Smooth muscle cell (in vitro differentiated cells): ENCODE measurements at regions not wholly inside any gene's neighbourhood (a gene's known extent, or its start where the extent isn't known, plus 50 kb on each side); places are given as distances from the start of the nearest gene placed in this dataset.

Source experiments
- DNase-seq: peaks from one replicate; lab custom pipeline; 2025; ENCODE audit not compliant: unreplicated experiment; lab: John Stamatoyannopoulos, UW
- H2AFZ ChIP-seq: fragments of 200-600 bp; sonication (generic); 2 replicates; pipeline ENCODE4 v1.6.0; 2016; ENCODE audit warnings: antibody characterized with exemption, low read depth, mild to moderate bottlenecking
- H3F3A ChIP-seq: fragments of 200-600 bp; sonication (generic); 2 replicates; pipeline ENCODE4 v1.6.0; 2017; ENCODE audit warnings: antibody characterized with exemption, low read depth
- H3K27ac ChIP-seq: fragments of 200-600 bp; sonication (generic); 2 replicates; pipeline ENCODE4 v1.5.1; 2016; ENCODE audit warnings: low read depth, mild to moderate bottlenecking
- H3K27me3 ChIP-seq: fragments of 200-600 bp; sonication (generic); 2 replicates; pipeline ENCODE4 v1.6.1; 2016; ENCODE audit warnings: low read depth, mild to moderate bottlenecking
- H3K36me3 ChIP-seq: fragments of 200-600 bp; sonication (generic); 2 replicates; pipeline ENCODE4 v1.5.1; 2016; ENCODE audit warnings: low read depth
- H3K4me1 ChIP-seq: fragments of 200-600 bp; sonication (generic); 2 replicates; pipeline ENCODE4 v1.5.1; 2016; ENCODE audit warnings: low read depth
- H3K4me2 ChIP-seq: fragments of 200-600 bp; sonication (generic); 2 replicates; pipeline ENCODE4 v1.6.0; 2016; ENCODE audit warnings: mild to moderate bottlenecking
- H3K4me3 ChIP-seq: fragments of 200-600 bp; sonication (generic); 2 replicates; pipeline ENCODE4 v1.5.1; 2016; ENCODE audit warnings: mild to moderate bottlenecking
- H3K79me2 ChIP-seq: fragments of 200-600 bp; sonication (generic); 2 replicates; pipeline ENCODE4 v1.6.0; 2016; ENCODE audit warnings: low read depth, mild to moderate bottlenecking
- H3K9ac ChIP-seq: fragments of 200-600 bp; sonication (generic); 2 replicates; pipeline ENCODE4 v1.6.0; 2016; ENCODE audit warnings: low read depth
- H3K9me3 ChIP-seq: fragments of 200-600 bp; sonication (generic); replicated peaks from 2 replicates; pipeline ENCODE4 v1.5.1; 2016; ENCODE audit warnings: low read depth
- H4K20me1 ChIP-seq: fragments of 200-600 bp; sonication (generic); 2 replicates; pipeline ENCODE4 v1.6.0; 2016; ENCODE audit warnings: low read depth
- CTCF ChIP-seq: fragments of 200-600 bp; sonication (generic); IDR thresholded peaks from 2 replicates; pipeline ENCODE4 v1.5.1; 2017; ENCODE audit warnings: borderline replicate concordance, mild to moderate bottlenecking, antibody characterized with exemption; ENCODE audit not compliant: insufficient read depth, poor library complexity, severe bottlenecking
- WGBS: methylation state at CpG from one replicate; pipeline ENCODE4 v1.1.7; 2016; ENCODE audit warnings: low lambda C conversion rate; 5-methylcytosine and 5-hydroxymethylcytosine counted together

GRCh38 chr7:86949779-86950260, 109.6 kb downstream of the ELAPOR2 start:
- no peak overlapping the region for H3K27ac ChIP-seq
- TF ChIP-seq CTCF: no peak
- no peak overlapping the region for H2AFZ ChIP-seq
- H3K4me2 ChIP-seq: no peak overlapping the region
- H3K9ac ChIP-seq: no peak overlapping the region
- H3K4me1 ChIP-seq: peaks cover 4% of the 10 kb centered on the region
- H4K20me1 ChIP-seq: peaks cover 95% of the 10 kb centered on the region
- 98% methylated on average over 3 of the region's 3 CpGs for WGBS
- peaks cover 33% of the 10 kb centered on the region for H3K79me2 ChIP-seq
- H3K9me3 ChIP-seq: no peaks in the 10 kb centered on the region
- H3K36me3 ChIP-seq: no peaks in the 10 kb centered on the region
- H3K4me3 ChIP-seq: no peak overlapping the region
- no peaks in the 10 kb centered on the region for H3F3A ChIP-seq
- DNase-seq: no peak
- H3K27me3 ChIP-seq: no peaks in the 10 kb centered on the region

GRCh38 chr7:86949052-86949778, 110.2 kb downstream of the ELAPOR2 start:
- Histone ChIP-seq H3K4me2 (no peak overlapping the region), H3K4me3 (no peak overlapping the region), H3F3A (no peaks in the 10 kb centered on the region), H3K27ac (no peak overlapping the region), H3K27me3 (no peaks in the 10 kb centered on the region), H4K20me1 (peaks cover 95% of the 10 kb centered on the region), H3K36me3 (no peaks in the 10 kb centered on the region), H3K9me3 (no peaks in the 10 kb centered on the region), H3K9ac (no peak overlapping the region), H3K4me1 (peaks cover 4% of the 10 kb centered on the region), H2AFZ (no peak overlapping the region), H3K79me2 (peaks cover 27% of the 10 kb centered on the region)
- no peak for DNase-seq
- TF ChIP-seq CTCF: no peak
- 77% methylated on average over 7 of the region's 7 CpGs for WGBS

GRCh38 chr7:86947929-86948328, 111.5 kb downstream of the ELAPOR2 start:
- Histone ChIP-seq H4K20me1 (peaks cover 90% of the 10 kb centered on the region), H3K4me3 (no peak overlapping the region), H3K9ac (no peak overlapping the region), H3K9me3 (no peaks in the 10 kb centered on the region), H3K79me2 (peaks cover 20% of the 10 kb centered on the region), H3F3A (no peaks in the 10 kb centered on the region), H3K4me2 (no peak overlapping the region), H3K27me3 (no peaks in the 10 kb centered on the region), H3K4me1 (peaks cover 4% of the 10 kb centered on the region), H3K36me3 (no peaks in the 10 kb centered on the region), H3K27ac (no peak overlapping the region), H2AFZ (no peak overlapping the region)
- 37% methylated on average over 1 of the region's 1 CpG for WGBS
- no peak for DNase-seq
- TF ChIP-seq CTCF: no peak

- no peaks in the 10 kb centered on the region for H3K27me3 ChIP-seq
- H3K4me2 ChIP-seq: no peak overlapping the region
Measured at GRCh38 chr7:86943447-86943846, 116.0 kb downstream of the ELAPOR2 start.

More at GRCh38 chr7:86943447-86943846, 116.0 kb downstream of the ELAPOR2 start:
- Histone ChIP-seq H4K20me1 (peaks cover 50% of the 10 kb centered on the region), H3K9ac (no peak overlapping the region), H3F3A (no peaks in the 10 kb centered on the region), H3K4me3 (no peak overlapping the region), H3K79me2 (no peaks in the 10 kb centered on the region), H3K27ac (no peak overlapping the region), H3K9me3 (no peaks in the 10 kb centered on the region), H2AFZ (no peak overlapping the region), H3K36me3 (no peaks in the 10 kb centered on the region), H3K4me1 (no peaks in the 10 kb centered on the region)
- no peak for DNase-seq
- no peak for TF ChIP-seq CTCF
- WGBS: 87% methylated on average over 1 of the region's 1 CpG
